Large intestine (tissue), 3 donors: ENCODE measurements at regions not wholly inside any gene's neighbourhood (a gene's known extent, or its start where the extent isn't known, plus 50 kb on each side); places are given as distances from the start of the nearest gene placed in this dataset.

ENCODE experiments used
- DNase-seq, 2 donors: peaks; one replicate each; pipeline versions ENCODE4 v3.0.0 to v3.0.0-alpha.2; 2013
- H3K27ac ChIP-seq: one replicate; pipeline ENCODE4 v1.5.1; 2013; ENCODE audit warnings: low read length
- H3K27me3 ChIP-seq: 2 replicates; pipeline ENCODE4 v1.6.1; 2013; ENCODE audit warnings: low read length; ENCODE audit not compliant: control insufficient read depth, insufficient read depth
- H3K36me3 ChIP-seq: 2 replicates; pipeline ENCODE4 v1.6.1; 2013; ENCODE audit warnings: low read length; ENCODE audit not compliant: control insufficient read depth, insufficient read depth
- H3K4me1 ChIP-seq: one replicate; pipeline ENCODE4 v1.6.1; 2013; ENCODE audit warnings: low read length; ENCODE audit not compliant: control insufficient read depth, insufficient read depth
- H3K4me3 ChIP-seq: one replicate; pipeline ENCODE4 v1.5.1; 2013; ENCODE audit warnings: low read length
- H3K9me3 ChIP-seq: one replicate; pipeline ENCODE4 v1.6.1; 2013; ENCODE audit warnings: mild to moderate bottlenecking, low read depth, low read length, moderate library complexity; ENCODE audit not compliant: control insufficient read depth
- WGBS: methylation state at CpG from one replicate; pipeline ENCODE4 v1.1.5; 2013; ENCODE audit warnings: low lambda C conversion rate; ENCODE audit not compliant: insufficient coverage; 5-methylcytosine and 5-hydroxymethylcytosine counted together

DNA sequence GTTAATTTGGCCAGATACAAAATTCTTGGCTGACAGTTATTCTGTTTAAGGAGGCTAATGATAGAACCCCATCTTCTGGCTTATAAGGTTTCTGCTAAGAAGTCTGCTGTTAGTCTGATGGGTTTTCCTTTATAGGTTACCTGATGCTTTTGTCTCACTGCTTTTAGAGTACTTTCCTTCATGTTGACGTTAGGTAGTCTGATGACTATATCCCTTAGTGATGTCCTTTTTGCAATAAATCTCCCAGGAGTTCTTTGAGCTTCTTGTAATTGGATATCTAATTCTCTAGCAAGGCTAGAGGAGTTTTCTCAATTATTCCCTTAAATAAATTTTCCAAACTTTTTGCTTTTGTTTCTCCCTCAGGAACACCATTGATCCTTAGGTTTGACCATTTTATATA is 114.1 kb upstream of the CDIN1 start:
- H3K27ac ChIP-seq, result no peak overlapping the region
- WGBS, result 100% methylated on average over 1 of the region's 1 CpG
- H3K27me3 ChIP-seq, result no peaks in the 10 kb centered on the region
- H3K4me1 ChIP-seq, result no peaks in the 10 kb centered on the region
- no peak for DNase-seq
- H3K36me3 ChIP-seq, result no peaks in the 10 kb centered on the region
- no peak overlapping the region for H3K4me3 ChIP-seq
- H3K9me3 ChIP-seq, result no peaks in the 10 kb centered on the region

DNA sequence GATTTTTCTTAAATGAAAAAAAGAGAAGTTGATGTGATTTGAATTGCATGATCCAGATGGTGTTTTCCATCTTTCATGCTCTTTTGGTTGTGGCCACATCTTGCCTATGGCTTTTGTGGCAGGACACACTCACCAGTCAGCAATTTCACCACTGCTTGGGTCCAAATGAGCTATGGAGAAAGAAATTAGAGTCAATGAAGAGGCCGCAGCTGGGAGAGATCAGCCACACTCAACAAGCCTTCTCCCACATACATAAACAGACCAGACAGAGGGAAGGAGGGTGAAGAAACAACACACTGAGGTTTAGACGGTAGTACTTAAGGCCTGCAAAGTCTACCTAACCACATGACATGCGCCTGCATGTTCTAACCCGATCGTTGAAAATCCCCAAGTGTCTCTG is 110.7 kb upstream of the CDIN1 start:
- Histone ChIP-seq H3K4me3 (no peak overlapping the region), H3K9me3 (no peaks in the 10 kb centered on the region), H3K36me3 (no peaks in the 10 kb centered on the region), H3K4me1 (no peaks in the 10 kb centered on the region), H3K27me3 (no peaks in the 10 kb centered on the region), H3K27ac (no peak overlapping the region)
- no peak for DNase-seq
- whole genome bisulfite sequencing, result no CpG with 5 or more reads among the region's 5 CpGs

DNA sequence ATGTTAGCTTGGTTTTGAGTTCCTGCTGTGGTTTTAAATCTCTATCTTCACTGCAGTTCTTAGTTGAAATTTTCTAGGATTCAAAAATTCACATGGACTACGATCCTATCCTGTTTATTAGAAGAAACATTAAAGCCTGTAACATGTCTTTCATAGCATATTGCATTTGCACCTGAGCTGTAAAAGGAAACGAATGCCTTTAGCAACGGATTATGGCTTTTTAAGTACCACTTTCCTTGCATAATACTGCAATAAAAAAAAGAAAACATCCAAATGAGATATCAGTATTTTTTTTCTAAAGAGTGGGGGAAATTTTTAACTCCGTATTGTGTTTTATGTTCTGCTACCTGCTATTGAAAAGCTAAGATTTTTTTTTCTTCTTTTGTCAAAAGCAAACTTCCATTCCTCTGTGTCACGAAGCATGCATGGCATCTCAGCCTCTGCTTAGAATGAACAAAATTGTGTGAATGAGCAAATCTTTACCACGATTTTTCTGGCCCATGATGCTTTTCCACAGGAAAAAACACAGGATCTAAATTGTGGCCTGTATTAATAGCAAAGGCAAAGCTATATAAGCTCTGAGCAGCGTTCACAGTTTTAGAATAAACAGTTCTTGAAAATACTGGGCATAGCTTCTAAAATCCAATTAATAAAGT is 110.0 kb upstream of the CDIN1 start:
- 78% methylated on average over 1 of the region's 7 CpGs for WGBS
- Histone ChIP-seq H3K27ac (no peak overlapping the region), H3K36me3 (no peaks in the 10 kb centered on the region), H3K27me3 (no peaks in the 10 kb centered on the region), H3K9me3 (no peaks in the 10 kb centered on the region), H3K4me1 (no peaks in the 10 kb centered on the region), H3K4me3 (no peak overlapping the region)
- DNase-seq, result no peak

DNA sequence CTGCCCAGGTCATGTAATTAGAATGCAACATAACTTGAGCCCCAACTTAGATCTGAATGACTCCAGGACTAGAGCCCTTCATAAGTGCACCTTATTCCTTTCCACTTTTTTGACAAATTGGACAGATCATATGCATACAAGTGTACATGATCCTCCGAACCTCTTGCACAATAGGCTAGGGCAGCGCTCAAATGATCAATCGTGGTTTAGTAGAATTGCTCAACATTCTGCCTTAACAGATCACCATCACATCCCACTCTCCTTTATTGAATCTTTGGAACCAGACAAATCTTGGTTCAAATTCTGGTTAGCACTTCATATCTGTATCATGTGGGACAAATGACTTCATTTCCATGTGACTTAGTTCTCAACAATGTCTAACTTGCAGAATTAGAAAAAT is 106.8 kb upstream of the CDIN1 start:
- Histone ChIP-seq H3K4me3 (no peak overlapping the region), H3K27me3 (no peaks in the 10 kb centered on the region), H3K9me3 (no peaks in the 10 kb centered on the region), H3K4me1 (no peaks in the 10 kb centered on the region), H3K27ac (no peak overlapping the region), H3K36me3 (no peaks in the 10 kb centered on the region)
- WGBS, result 100% methylated on average over 1 of the region's 3 CpGs
- no peak for DNase-seq

DNA sequence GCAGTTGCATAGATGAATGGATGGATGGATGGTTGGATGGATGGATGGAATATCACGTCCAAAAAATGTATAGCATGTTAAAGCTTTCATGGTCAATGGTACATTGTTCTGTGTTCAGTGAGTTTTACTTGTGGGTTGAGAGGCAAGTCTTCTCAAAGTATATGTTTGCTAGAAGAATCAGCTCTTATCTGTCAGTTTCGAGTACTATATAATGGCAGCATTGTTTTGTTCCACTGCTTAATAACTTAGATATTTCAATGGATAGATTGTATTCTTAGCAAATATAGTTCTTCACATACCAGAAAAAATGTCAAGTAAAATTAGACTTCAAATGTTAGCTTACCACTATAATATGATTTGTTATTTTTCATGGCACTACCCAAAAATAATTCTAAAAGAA is 100.9 kb upstream of the CDIN1 start:
- no CpG with 5 or more reads among the region's 2 CpGs for WGBS
- DNase-seq, result no peak
- H3K9me3 ChIP-seq, result no peaks in the 10 kb centered on the region
- no peaks in the 10 kb centered on the region for H3K4me1 ChIP-seq
- no peak overlapping the region for H3K27ac ChIP-seq
- no peaks in the 10 kb centered on the region for H3K27me3 ChIP-seq
- H3K36me3 ChIP-seq, result no peaks in the 10 kb centered on the region
- no peak overlapping the region for H3K4me3 ChIP-seq

DNA sequence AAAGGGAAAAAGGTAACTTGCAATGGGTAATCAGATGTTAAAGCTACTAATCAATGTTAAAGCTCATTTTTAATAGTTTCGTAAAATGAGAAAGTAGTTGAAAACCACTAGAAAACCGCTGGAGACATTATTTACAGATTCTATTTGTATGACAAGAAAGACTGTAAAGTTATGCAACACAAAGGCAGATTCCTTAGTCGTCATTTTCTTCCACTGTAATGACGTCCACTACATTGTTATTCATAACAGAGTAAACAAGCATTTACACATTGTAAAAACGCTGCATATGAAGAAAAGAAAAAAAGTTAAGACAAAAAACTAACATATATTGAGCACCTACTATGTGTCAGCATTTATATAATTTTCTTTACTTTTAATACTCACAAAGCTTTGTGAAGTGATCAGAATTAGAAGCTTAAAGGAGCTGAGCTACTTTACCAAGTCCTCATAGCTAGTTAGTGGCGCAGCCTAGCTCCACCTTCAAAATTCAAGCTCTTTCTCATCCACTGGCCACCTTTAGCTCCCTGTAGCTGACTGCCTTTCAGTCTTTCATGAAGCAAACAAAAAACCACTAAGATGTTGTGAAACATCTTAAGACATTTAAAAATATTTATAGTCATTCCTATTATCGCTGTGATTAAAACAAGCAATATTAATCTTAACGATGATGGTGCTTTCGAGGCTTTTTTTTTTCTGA is 100.1 kb upstream of the CDIN1 start:
- Histone ChIP-seq H3K4me3 (no peak overlapping the region), H3K27ac (no peak overlapping the region), H3K4me1 (no peaks in the 10 kb centered on the region), H3K9me3 (no peaks in the 10 kb centered on the region), H3K36me3 (no peaks in the 10 kb centered on the region), H3K27me3 (no peaks in the 10 kb centered on the region)
- no peak for DNase-seq
- 64% methylated on average over 4 of the region's 9 CpGs for WGBS

DNA sequence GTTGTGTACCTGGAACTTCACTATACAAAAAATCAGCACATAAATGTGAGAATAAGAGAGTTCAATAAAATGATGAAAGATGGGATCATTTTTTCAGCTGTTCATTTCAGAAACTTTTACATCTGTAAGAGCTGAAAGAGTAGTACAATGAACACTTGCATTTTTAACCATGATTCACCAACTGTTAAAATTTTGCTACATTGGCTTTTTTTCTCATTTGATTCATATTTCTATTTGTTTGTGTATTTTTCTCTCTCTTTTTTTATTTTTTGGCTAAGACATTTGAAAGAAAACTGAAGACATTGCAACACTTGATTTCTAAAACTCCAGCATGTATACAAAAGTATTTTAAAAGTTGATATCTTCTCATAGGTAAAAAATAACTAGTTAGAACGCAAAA is 98.3 kb upstream of the CDIN1 start:
- Histone ChIP-seq H3K36me3 (no peaks in the 10 kb centered on the region), H3K27me3 (no peaks in the 10 kb centered on the region), H3K4me3 (no peak overlapping the region), H3K27ac (no peak overlapping the region), H3K9me3 (no peaks in the 10 kb centered on the region), H3K4me1 (no peaks in the 10 kb centered on the region)
- 100% methylated on average over 1 of the region's 1 CpG for WGBS
- no peak for DNase-seq

DNA sequence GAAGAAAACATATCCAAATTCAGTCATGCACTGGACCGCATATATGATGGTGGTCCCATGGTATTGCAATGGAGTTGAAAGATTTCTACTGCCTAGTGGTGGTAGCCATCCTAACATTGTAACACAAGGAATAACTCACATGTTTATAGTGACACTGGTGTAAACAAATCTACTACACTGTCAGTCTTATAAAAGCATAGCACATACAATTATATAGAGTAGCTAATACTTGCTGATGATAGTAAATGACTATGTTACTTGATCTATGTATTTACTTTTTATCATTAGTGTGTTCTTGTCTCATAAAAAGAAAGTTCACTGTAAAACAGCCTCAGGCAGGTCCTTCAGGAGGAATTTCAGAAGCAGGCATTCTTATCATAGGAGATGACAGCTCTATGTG is 96.0 kb upstream of the CDIN1 start:
- Histone ChIP-seq H3K9me3 (no peaks in the 10 kb centered on the region), H3K27me3 (no peaks in the 10 kb centered on the region), H3K4me1 (no peaks in the 10 kb centered on the region), H3K27ac (no peak overlapping the region), H3K4me3 (no peak overlapping the region), H3K36me3 (no peaks in the 10 kb centered on the region)
- WGBS, result no CpG with 5 or more reads among the region's 1 CpG
- DNase-seq, result no peak

DNA sequence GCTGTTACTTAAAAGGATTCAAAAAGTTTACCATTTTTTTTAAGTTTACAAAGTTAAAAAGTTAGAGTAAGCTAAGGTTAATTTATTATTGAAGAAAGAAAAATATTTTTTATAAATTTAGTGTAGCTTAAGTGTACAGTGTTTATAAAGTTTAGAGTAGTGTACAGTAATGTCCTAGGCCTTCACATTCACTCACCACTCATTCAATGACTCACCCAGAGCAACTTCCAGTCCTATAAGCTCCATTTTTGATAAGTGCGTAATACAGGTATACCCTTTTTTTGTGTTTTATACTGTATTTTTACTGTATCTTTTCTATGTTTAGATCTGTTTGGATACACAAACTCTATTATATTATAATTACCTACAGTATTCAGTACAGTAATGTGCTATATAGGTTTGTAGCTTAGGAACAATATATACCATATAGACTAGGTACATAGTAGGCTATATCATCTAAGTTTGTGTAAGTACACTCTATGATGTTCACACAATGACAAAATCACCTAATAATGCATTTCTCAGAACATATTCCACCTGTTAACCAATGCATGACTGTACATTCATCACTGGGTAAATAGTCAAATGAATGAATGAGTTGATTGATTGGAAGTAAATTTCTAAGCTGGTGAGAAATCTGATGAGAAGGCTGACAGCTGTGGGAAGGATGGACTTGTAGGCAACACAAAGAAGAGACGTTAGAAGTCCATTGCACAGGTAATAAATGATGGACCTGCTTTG is 95.2 kb upstream of the CDIN1 start:
- Histone ChIP-seq H3K9me3 (no peaks in the 10 kb centered on the region), H3K27ac (no peak overlapping the region), H3K27me3 (no peaks in the 10 kb centered on the region), H3K36me3 (no peaks in the 10 kb centered on the region), H3K4me1 (no peaks in the 10 kb centered on the region), H3K4me3 (no peak overlapping the region)
- no peak for DNase-seq
- WGBS, result 100% methylated on average over 1 of the region's 2 CpGs

DNA sequence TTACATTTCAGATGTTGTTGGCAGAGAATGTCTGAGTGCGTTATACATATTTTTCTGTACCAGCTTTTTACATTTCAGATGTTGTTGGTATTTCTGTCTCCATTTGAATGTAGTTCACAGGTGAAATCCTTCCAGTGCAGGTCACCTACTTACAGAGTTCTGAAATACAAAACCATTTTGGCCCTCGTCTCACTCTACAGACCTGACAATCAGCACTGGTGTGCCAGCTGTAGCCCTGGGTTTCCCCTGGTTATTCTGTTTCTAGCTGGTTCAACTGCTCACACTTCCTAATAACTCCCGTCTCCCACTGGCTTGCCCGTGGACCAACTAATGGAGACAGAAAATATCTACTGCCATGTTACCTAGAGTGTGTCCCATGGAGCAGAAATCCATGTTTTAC is 87.5 kb upstream of the CDIN1 start:
- Histone ChIP-seq H3K27ac (no peak overlapping the region), H3K9me3 (no peaks in the 10 kb centered on the region), H3K27me3 (no peaks in the 10 kb centered on the region), H3K36me3 (no peaks in the 10 kb centered on the region), H3K4me3 (no peak overlapping the region), H3K4me1 (no peaks in the 10 kb centered on the region)
- no peak for DNase-seq
- WGBS, result no CpG with 5 or more reads among the region's 4 CpGs
